ENCODE measurements at regions not wholly inside any gene's neighbourhood (a gene's known extent, or its start where the extent isn't known, plus 50 kb on each side); places are given as distances from the start of the nearest gene placed in this dataset.

DNA sequence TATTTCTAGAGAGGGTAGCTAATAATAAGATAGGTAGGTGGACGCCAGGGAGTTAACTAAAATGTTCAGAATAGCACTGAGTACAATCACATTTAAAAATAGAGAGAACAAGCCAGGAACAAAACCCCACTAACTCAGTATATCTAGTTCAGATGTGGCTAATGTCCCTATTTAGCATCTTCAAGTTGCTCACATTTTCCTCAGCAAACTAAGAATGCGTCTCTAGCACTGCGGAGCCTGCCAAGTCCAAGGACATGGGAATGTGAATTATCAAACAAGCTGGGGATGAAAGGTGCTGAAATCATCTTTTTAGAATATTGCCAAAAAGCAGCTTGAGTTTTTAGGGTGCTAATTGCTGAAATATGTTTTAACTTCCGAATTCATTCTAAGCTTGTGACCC, 398.5 kb upstream of the FIGN start:
- no peaks in the 10 kb centered on the region for H3K4me1 ChIP-seq (ENCODE audit: insufficient read depth)
- no peak for DNase-seq (ENCODE audit: extremely low spot score)
- no peak overlapping the region for H3K27ac ChIP-seq (ENCODE audit: low read depth)
- no peaks in the 10 kb centered on the region for H3K36me3 ChIP-seq (ENCODE audit: insufficient read depth)
- no peak overlapping the region for H3K4me3 ChIP-seq (ENCODE audit: low read depth, low read length)
- WGBS: 47% methylated on average over 4 of the region's 4 CpGs

DNA sequence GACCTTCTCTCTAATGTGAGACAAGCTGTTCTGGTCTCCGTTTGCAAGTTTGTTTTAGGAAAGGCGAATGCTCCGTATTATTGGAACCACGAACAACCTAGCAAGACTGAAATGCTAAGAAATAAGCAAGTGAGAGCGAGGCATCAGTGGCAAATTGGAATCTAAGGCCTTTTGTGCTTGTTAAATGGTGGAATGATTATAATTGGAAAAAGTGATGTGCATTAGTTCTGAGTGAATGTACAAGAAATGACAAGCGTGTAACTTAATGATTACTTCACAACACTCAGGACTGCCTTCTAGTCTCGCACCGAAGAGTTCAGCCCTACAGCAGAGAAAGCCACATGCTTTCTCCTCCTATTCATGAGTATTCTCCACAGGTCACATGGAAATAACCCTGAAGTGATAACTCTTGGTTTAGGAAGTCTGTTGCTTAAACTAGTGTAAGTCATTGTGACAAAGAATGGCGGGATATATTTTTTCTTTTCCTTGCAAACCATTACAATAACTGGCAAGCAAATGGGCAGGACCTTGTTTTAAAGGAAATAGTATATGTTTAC, 392.2 kb upstream of the FIGN start:
- Histone ChIP-seq H3K4me1 (ENCODE audit: insufficient read depth) (no peaks in the 10 kb centered on the region), H3K27ac (ENCODE audit: low read depth) (no peak overlapping the region), H3K4me3 (ENCODE audit: low read depth, low read length) (no peak overlapping the region), H3K36me3 (ENCODE audit: insufficient read depth) (no peaks in the 10 kb centered on the region)
- WGBS: 90% methylated on average over 9 of the region's 9 CpGs
- no peak for DNase-seq (ENCODE audit: extremely low spot score)

DNA sequence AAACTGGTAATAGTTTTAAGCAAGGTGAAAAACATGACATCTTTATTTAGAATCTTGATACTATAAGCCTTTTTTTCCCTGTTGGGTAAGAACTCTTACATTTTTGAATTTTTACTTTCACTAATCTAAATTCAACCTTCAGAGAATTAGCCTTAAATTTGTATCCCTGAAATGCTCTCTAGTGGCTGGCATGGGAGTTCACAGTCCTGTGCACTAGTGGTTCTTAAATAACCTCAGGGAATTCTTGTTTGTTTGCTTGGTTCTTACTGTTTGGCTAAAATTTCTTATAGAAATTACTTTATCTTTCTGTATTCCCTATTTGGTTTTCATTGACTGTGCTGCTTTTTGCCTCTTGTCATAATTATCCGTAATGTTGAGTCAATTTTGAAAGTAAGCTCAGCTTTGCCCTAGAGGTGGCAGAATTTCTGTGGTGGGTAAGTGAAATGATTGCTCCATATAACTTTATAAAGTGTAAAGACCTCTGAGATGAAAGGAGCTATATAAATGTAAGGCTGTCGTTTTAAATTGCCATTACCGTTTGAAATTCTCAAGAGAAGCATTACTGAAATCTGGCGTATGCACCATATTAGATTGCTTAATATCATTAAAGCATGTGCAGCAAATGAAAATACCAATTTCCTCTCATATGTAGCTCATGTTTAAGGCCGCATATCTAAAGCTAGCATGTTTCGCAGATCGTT, 391.3 kb upstream of the FIGN start:
- Histone ChIP-seq H3K4me1 (ENCODE audit: insufficient read depth) (no peaks in the 10 kb centered on the region), H3K4me3 (ENCODE audit: low read depth, low read length) (no peak overlapping the region), H3K36me3 (ENCODE audit: insufficient read depth) (no peaks in the 10 kb centered on the region), H3K27ac (ENCODE audit: low read depth) (no peak overlapping the region)
- 81% methylated on average over 7 of the region's 7 CpGs for WGBS
- DNase-seq (ENCODE audit: extremely low spot score): no peak

DNA sequence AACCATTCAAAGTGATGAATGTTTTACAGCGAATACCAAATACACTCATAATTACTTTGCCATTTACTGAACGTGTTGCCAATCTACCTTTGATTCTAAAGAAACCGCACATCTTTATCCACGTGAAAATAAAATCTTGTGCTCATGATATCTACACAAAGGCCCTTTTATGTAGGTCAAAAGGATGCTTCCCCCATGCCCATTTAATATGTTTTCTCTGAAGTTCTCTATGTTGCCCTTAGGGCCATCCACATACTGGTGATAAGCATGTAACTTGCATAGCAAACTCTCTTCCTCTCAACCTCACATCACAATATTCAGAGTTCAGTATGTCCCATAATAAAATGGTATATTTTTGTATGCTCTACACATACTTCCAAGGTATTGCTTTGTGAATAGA, 380.0 kb upstream of the FIGN start:
- DNase-seq (ENCODE audit: extremely low spot score): no peak
- Histone ChIP-seq H3K36me3 (ENCODE audit: insufficient read depth) (no peaks in the 10 kb centered on the region), H3K4me1 (ENCODE audit: insufficient read depth) (no peaks in the 10 kb centered on the region), H3K4me3 (ENCODE audit: low read depth, low read length) (no peak overlapping the region), H3K27ac (ENCODE audit: low read depth) (no peak overlapping the region)
- 70% methylated on average over 4 of the region's 4 CpGs for WGBS

DNA sequence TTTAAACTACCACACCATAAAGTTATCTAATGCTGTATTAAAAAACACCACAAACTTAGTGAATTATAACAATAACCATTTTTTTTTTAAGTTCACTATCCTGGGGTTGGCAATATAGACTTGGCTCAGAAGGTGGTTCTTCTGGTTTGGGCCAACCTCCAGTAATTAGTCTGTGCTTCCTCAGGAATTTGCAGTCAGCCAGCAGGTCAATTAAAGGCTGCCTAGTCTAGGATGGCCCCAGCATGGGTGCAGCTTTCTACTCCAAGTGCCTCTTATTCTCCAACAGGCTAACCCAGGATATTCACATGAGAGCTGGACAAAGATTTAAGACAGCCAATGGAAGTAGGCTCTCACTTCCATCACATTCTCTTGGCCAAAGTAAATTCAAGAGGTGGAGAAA, 379.1 kb upstream of the FIGN start:
- DNase-seq (ENCODE audit: extremely low spot score): no peak
- no peak overlapping the region for H3K4me3 ChIP-seq (ENCODE audit: low read depth, low read length)

DNA sequence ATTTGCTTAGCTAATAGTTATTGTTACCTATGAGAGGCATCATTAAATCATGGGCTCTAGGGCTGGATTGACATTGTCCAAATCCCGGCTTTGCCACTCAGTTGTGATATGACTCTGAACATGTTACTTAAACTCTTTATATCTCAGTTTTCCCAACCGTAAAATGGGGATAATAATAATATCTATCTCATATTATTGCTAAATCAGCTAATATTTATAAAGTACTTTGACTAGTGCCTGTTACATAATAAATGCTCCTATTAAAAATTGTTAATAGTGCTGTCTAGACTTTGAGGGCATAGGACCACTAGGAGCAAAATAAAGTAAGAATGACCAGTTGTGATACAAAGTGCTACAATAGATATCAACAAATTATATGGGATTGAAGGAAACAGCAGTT, 376.3 kb upstream of the FIGN start:
- WGBS: 95% methylated on average over 2 of the region's 2 CpGs
- no peak overlapping the region for H3K27ac ChIP-seq (ENCODE audit: low read depth)
- no peak for DNase-seq (ENCODE audit: extremely low spot score)
- H3K4me1 ChIP-seq (ENCODE audit: insufficient read depth): no peaks in the 10 kb centered on the region
- H3K4me3 ChIP-seq (ENCODE audit: low read depth, low read length): no peak overlapping the region
- no peaks in the 10 kb centered on the region for H3K36me3 ChIP-seq (ENCODE audit: insufficient read depth)

More for the DNA sequence above, 379.1 kb upstream of the FIGN start:
- Histone ChIP-seq H3K36me3 (ENCODE audit: insufficient read depth) (no peaks in the 10 kb centered on the region), H3K27ac (ENCODE audit: low read depth) (no peak overlapping the region), H3K4me1 (ENCODE audit: insufficient read depth) (no peaks in the 10 kb centered on the region)

DNA sequence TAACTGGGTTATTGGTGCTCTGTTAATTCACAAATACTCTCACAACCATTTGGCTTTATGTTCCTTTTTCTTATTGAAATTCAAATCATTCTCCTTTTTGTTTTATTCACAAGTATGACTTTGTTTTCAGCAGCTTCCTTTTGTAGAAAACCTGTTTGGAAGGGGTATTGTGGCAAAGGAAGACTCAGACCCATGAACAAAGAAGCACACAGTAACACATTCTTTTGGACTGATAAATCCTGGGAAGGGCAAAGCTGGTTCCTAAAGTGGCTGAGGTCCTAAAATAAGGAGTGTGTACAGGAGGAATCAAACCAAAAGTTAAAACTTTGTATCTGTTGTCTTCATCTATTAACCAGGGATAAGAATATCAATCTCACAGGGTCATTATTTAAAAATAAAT, 374.7 kb upstream of the FIGN start:
- no peak for DNase-seq (ENCODE audit: extremely low spot score)
- Histone ChIP-seq H3K27ac (ENCODE audit: low read depth) (no peak overlapping the region), H3K4me1 (ENCODE audit: insufficient read depth) (no peaks in the 10 kb centered on the region), H3K4me3 (ENCODE audit: low read depth, low read length) (no peak overlapping the region), H3K36me3 (ENCODE audit: insufficient read depth) (no peaks in the 10 kb centered on the region)

DNA sequence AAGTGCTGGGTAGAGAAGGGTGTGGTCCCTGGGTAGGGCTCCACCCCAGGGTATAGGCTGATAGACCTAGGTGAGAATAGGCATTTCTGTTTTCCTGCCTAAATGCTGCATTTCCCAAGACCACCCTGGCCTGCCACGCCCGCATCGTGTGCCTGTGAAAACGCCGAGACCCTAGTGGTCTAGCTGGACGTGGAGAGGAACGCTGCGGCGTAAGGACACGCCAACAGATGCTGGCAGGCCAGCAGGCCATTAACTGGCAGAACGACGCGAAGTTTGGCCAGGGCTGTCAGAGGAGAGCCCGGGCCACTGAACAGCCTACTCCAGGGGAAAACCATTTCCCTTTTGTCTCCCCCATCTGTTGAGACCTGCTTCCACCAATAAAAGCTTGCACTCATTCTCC, 373.2 kb upstream of the FIGN start:
- Histone ChIP-seq H3K4me1 (ENCODE audit: insufficient read depth) (no peaks in the 10 kb centered on the region), H3K36me3 (ENCODE audit: insufficient read depth) (no peaks in the 10 kb centered on the region), H3K4me3 (ENCODE audit: low read depth, low read length) (no peak overlapping the region), H3K27ac (ENCODE audit: low read depth) (no peak overlapping the region)
- no peak for DNase-seq (ENCODE audit: extremely low spot score)
- 97% methylated on average over 14 of the region's 14 CpGs for WGBS

DNA sequence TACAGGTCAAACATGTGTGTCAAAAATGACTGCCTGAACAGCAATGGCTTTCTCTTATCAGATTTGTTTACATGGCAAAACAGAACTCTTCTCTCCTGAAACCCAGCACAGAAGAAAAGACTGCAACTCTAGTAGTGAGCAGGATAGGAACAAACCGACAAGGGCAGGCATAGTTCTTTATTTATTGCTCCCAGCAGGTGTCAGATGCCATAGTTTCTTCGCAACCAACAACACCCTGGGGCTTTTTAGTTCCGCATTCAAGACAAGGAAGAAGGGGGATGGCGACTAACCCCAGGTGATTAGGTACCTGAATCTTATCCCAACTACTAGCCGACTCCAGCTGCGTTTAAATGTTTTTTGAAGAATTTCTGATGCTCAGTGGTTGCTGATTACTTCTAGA, 367.5 kb upstream of the FIGN start:
- WGBS: 77% methylated on average over 6 of the region's 6 CpGs
- H3K4me3 ChIP-seq (ENCODE audit: low read depth, low read length): no peak overlapping the region
- H3K27ac ChIP-seq (ENCODE audit: low read depth): no peak overlapping the region
- no peak for DNase-seq (ENCODE audit: extremely low spot score)
- no peaks in the 10 kb centered on the region for H3K4me1 ChIP-seq (ENCODE audit: insufficient read depth)
- no peaks in the 10 kb centered on the region for H3K36me3 ChIP-seq (ENCODE audit: insufficient read depth)

DNA sequence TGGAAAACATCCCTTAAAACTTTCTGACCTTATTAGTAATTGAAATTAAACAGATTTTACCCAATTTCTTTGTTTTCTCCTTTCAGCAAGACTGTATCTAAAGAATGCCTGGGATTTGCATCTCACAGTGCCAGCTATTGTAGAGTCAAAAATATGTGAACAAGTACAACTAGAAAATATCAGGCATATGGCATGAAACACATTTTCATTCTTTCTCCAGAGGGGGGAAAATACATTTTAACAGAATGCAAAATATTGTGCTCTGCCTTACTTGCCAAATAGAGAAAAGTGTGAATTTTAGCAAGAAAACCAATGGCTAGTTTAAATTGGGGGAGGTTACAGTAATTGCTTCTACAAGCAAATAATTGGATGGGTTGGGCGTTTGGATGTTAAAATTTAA, 366.6 kb upstream of the FIGN start:
- H3K27ac ChIP-seq (ENCODE audit: low read depth): no peak overlapping the region
- no peak overlapping the region for H3K4me3 ChIP-seq (ENCODE audit: low read depth, low read length)
- WGBS: 74% methylated on average over 1 of the region's 1 CpG
- DNase-seq (ENCODE audit: extremely low spot score): no peak
- H3K4me1 ChIP-seq (ENCODE audit: insufficient read depth): no peaks in the 10 kb centered on the region
- no peaks in the 10 kb centered on the region for H3K36me3 ChIP-seq (ENCODE audit: insufficient read depth)

DNA sequence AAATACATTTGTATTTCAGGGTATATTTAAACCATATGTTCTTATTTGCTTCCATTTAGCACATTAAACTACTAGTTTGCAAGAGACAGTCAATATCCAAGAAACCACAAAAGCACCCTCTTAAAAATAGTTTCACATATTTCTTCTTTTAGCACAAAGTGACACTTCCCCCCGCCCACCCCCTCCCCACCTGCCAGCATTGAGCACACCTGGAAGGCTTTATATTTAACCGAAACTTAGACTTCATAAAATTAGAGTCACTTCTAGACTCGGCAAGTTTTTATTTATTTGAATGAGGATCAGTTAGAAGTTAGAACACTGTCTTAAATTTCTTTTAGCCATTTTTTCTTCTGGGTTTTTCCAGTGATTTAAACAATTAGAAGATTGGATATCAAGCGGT, 355.9 kb upstream of the FIGN start:
- Histone ChIP-seq H3K27ac (ENCODE audit: low read depth) (no peak overlapping the region), H3K4me3 (ENCODE audit: low read depth, low read length) (no peak overlapping the region), H3K36me3 (ENCODE audit: insufficient read depth) (no peaks in the 10 kb centered on the region), H3K4me1 (ENCODE audit: insufficient read depth) (no peaks in the 10 kb centered on the region)
- WGBS: 52% methylated on average over 4 of the region's 4 CpGs
- DNase-seq (ENCODE audit: extremely low spot score): no peak

DNA sequence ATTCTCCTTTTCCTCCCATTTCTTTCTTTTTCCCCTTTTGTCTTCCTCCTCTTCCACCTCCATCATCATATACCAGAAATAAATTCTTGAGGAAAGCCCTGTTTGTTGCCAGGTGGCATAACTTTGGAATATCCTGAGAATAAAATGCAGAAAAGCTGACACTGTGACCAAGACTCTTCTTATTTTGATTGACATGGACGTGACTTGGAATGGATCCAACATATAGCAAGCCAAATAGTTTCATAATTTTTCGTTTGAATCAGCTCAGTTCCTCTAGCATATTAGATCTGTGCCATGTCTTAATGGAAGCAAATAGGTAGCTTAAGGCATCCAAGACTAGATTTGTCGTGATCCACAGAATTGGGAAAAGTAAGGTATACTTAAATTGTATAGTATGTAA, 354.7 kb upstream of the FIGN start:
- Histone ChIP-seq H3K36me3 (ENCODE audit: insufficient read depth) (no peaks in the 10 kb centered on the region), H3K4me3 (ENCODE audit: low read depth, low read length) (no peak overlapping the region), H3K4me1 (ENCODE audit: insufficient read depth) (no peaks in the 10 kb centered on the region), H3K27ac (ENCODE audit: low read depth) (no peak overlapping the region)
- WGBS: 67% methylated on average over 3 of the region's 3 CpGs
- no peak for DNase-seq (ENCODE audit: extremely low spot score)

DNA sequence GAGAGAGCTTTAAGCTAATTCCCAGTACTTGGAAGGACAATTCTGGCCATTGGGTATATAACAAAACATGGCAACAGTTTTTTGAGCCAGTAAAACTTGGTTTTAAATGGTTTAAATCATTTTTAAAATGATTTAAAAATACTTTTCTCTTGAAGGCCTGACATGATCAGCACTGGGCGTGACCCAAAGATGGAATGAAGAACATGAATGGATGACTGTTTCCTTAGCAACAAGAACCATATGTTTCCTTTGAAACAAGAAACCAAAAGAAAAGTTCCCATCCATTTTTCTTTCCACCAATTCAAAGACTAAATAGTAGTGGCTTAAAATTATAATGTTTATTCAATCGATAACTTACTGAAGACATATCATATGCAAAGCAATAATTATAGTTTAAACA, 348.3 kb upstream of the FIGN start:
- Histone ChIP-seq H3K27ac (ENCODE audit: low read depth) (no peak overlapping the region), H3K4me3 (ENCODE audit: low read depth, low read length) (no peak overlapping the region), H3K36me3 (ENCODE audit: insufficient read depth) (no peaks in the 10 kb centered on the region), H3K4me1 (ENCODE audit: insufficient read depth) (no peaks in the 10 kb centered on the region)
- 82% methylated on average over 2 of the region's 2 CpGs for WGBS
- DNase-seq (ENCODE audit: extremely low spot score): no peak

DNA sequence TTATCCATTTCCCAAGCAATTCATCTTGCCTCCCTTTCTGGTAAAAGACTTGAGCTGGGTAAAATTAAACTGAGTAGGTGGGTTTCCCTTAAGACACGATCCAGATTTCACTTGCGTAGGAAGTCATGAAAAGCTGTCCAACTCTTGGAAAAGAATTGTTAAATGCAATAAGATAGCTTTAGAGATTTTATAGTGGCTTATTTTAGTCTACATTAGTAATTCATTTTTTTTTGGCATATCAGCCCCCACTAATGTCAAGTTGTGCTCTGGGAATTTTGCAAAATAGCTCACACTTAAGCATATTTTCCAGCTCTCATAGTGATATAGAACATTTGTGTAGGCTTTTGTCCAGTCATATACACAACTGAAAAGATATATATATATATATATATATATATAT, 344.7 kb upstream of the FIGN start:
- peak; percentile 73 for DNase-seq (ENCODE audit: extremely low spot score)
- Histone ChIP-seq H3K4me1 (ENCODE audit: insufficient read depth) (no peaks in the 10 kb centered on the region), H3K36me3 (ENCODE audit: insufficient read depth) (no peaks in the 10 kb centered on the region), H3K27ac (ENCODE audit: low read depth) (no peak overlapping the region), H3K4me3 (ENCODE audit: low read depth, low read length) (no peak overlapping the region)
- 56% methylated on average over 2 of the region's 2 CpGs for WGBS

DNA sequence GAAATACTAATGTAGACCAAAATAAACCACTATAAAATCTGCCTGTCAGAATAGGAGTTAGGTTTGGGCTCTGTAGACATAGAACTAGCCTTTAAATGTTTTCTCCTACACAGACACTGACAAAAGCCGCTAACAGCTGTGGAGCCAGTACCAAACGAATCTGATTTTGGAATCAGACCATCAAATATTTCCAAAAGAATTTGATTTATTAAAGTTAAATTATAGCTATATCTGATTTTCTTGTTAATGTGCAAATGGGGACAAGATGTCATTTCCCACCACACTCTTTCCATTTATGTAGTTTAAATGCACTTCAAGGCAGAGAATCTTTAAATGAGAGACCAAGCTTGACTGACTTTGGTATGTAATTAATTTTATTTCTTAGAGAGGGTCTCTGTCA, 343.4 kb upstream of the FIGN start:
- Histone ChIP-seq H3K4me3 (ENCODE audit: low read depth, low read length) (no peak overlapping the region), H3K27ac (ENCODE audit: low read depth) (no peak overlapping the region), H3K4me1 (ENCODE audit: insufficient read depth) (no peaks in the 10 kb centered on the region), H3K36me3 (ENCODE audit: insufficient read depth) (no peaks in the 10 kb centered on the region)
- 52% methylated on average over 2 of the region's 2 CpGs for WGBS
- DNase-seq (ENCODE audit: extremely low spot score): no peak

Measured in urinary bladder (tissue), 3 donors.